K562 (cell line): ENCODE measurements at regions not wholly inside any gene's neighbourhood (a gene's known extent, or its start where the extent isn't known, plus 50 kb on each side); places are given as distances from the start of the nearest gene placed in this dataset.

Source experiments
- GTF2E2 ChIP-seq: fragments of 200-800 bp; sonication (Bioruptor generic); IDR thresholded peaks from 2 replicates; pipeline ENCODE4 v1.6.1; 2016; ENCODE audit warnings: missing genetic modification characterization, missing compliant biosample characterization
- HDAC8 ChIP-seq: fragments of 450-650 bp; IDR thresholded peaks from 2 replicates; pipeline ENCODE4 v1.6.1; 2016; ENCODE audit warnings: mild to moderate bottlenecking, missing genetic modification characterization, moderate library complexity, missing compliant biosample characterization
- NFATC3 ChIP-seq: fragments of 450-650 bp; IDR thresholded peaks from 2 replicates; pipeline ENCODE4 v1.6.1; 2017; ENCODE audit warnings: mild to moderate bottlenecking
- NFRKB ChIP-seq: fragments of 450-650 bp; IDR thresholded peaks from 2 replicates; pipeline ENCODE4 v1.6.1; 2016; ENCODE audit warnings: low read depth
- PHF21A ChIP-seq: fragments of 450-650 bp; IDR thresholded peaks from 2 replicates; pipeline ENCODE4 v1.6.1; 2017; ENCODE audit warnings: low read depth, borderline replicate concordance
- TAF15 ChIP-seq: fragments of 200-400 bp; formaldehyde crosslinking; IDR thresholded peaks from 2 replicates; pipeline ENCODE4 v1.6.1; 2017; ENCODE audit warnings: mild to moderate bottlenecking, low read depth, low read length, moderate library complexity
- TRIM25 ChIP-seq: fragments of 450-650 bp; IDR thresholded peaks from 2 replicates; pipeline ENCODE4 v1.7.0; 2016; ENCODE audit warnings: borderline replicate concordance
- ZNF77 ChIP-seq: fragments of 250-450 bp; sonication (Bioruptor Pico); IDR thresholded peaks from 2 replicates; pipeline ENCODE4 v1.5.0; 2020
- TF ChIP-seq, protein P1 (sequence below), 2 experiments: fragments of 150-350 bp in 1 of 2; IDR thresholded peaks; 2 replicates each; pipeline ENCODE4 v1.6.1; 2012 to 2016; ENCODE audit warnings: low read depth in 2 of 2, low read length in 2 of 2, mild to moderate bottlenecking in 1 of 2, moderate library complexity in 1 of 2

GRCh38 chr2:160614391-160614790 is 120.8 kb upstream of the RBMS1 start (continued):
- no peak for TF ChIP-seq HDAC8 (tag)
- TF ChIP-seq TRIM25, result no peak
- no peak for TF ChIP-seq NFRKB
- TF ChIP-seq NFATC3, result no peak
- TF ChIP-seq, protein P1, sequence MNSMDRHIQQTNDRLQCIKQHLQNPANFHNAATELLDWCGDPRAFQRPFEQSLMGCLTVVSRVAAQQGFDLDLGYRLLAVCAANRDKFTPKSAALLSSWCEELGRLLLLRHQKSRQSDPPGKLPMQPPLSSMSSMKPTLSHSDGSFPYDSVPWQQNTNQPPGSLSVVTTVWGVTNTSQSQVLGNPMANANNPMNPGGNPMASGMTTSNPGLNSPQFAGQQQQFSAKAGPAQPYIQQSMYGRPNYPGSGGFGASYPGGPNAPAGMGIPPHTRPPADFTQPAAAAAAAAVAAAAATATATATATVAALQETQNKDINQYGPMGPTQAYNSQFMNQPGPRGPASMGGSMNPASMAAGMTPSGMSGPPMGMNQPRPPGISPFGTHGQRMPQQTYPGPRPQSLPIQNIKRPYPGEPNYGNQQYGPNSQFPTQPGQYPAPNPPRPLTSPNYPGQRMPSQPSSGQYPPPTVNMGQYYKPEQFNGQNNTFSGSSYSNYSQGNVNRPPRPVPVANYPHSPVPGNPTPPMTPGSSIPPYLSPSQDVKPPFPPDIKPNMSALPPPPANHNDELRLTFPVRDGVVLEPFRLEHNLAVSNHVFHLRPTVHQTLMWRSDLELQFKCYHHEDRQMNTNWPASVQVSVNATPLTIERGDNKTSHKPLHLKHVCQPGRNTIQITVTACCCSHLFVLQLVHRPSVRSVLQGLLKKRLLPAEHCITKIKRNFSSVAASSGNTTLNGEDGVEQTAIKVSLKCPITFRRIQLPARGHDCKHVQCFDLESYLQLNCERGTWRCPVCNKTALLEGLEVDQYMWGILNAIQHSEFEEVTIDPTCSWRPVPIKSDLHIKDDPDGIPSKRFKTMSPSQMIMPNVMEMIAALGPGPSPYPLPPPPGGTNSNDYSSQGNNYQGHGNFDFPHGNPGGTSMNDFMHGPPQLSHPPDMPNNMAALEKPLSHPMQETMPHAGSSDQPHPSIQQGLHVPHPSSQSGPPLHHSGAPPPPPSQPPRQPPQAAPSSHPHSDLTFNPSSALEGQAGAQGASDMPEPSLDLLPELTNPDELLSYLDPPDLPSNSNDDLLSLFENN (IDR thresholded peaks at IDR 0.05; ENCODE audit: low read depth in 2 of 2, low read length in 2 of 2), result no peak
- no peak for TF ChIP-seq ZNF77 (CRISPR knock-in tag)
- TF ChIP-seq PHF21A, result no peak
- no peak for TF ChIP-seq TAF15
- no peak for TF ChIP-seq GTF2E2 (tag)
